Calu3 (cell line): ENCODE measurements at regions not wholly inside any gene's neighbourhood (a gene's known extent, or its start where the extent isn't known, plus 50 kb on each side); places are given as distances from the start of the nearest gene placed in this dataset.

Source experiments
- BruUV-seq: library from RNA; stranded (reverse); fragments of 400-500 nt; replicated peaks from 2 replicates; lab custom pipeline; 2021; lab: Mats Ljungman, UMichigan
- CTCF ChIA-PET: fragments of 300-600 bp; sonication (Branson Sonifier 250); formaldehyde crosslinking; loops from one replicate; lab custom pipeline; 2022; ENCODE audit warnings: antibody characterized with exemption; lab: Charles Lee
- DNase-seq: peaks from one replicate; pipeline ENCODE4 v3.0.0; 2022
- H3K27ac Mint-ChIP-seq: one replicate; pipeline ENCODE4 v1.8.0; 2022; ENCODE audit warnings: mixed read lengths; ENCODE audit not compliant: unreplicated experiment
- H3K27me3 Mint-ChIP-seq: one replicate; pipeline ENCODE4 v1.8.0; 2022; ENCODE audit warnings: mixed read lengths; ENCODE audit not compliant: unreplicated experiment
- H3K36me3 Mint-ChIP-seq: one replicate; pipeline ENCODE4 v1.8.0; 2022; ENCODE audit warnings: mild to moderate bottlenecking, moderate library complexity, mixed read lengths; ENCODE audit not compliant: insufficient read depth, unreplicated experiment
- H3K4me1 Mint-ChIP-seq: one replicate; pipeline ENCODE4 v1.8.0; 2022; ENCODE audit warnings: mild to moderate bottlenecking, low read depth, mixed read lengths; ENCODE audit not compliant: unreplicated experiment
- H3K4me3 Mint-ChIP-seq: one replicate; pipeline ENCODE4 v1.8.0; 2022; ENCODE audit warnings: mild to moderate bottlenecking, low read depth, moderate library complexity, mixed read lengths; ENCODE audit not compliant: unreplicated experiment
- H3K9me3 Mint-ChIP-seq: one replicate; pipeline ENCODE4 v1.8.0; 2022; ENCODE audit warnings: low read depth, mixed read lengths; ENCODE audit not compliant: unreplicated experiment
- intact Hi-C: fragments of 100-400 bp; cut with micrococcal nuclease; formaldehyde crosslinking; loops from one replicate; pipeline ENCODE4 v1.10.0; 2022; ENCODE audit not compliant: unreplicated experiment
- TF ChIP-seq, protein P1 (sequence below): fragments of 200-600 bp; IDR thresholded peaks from one replicate; pipeline ENCODE4 v1.8.0; 2022; ENCODE audit warnings: antibody characterized with exemption; ENCODE audit not compliant: unreplicated experiment

GRCh38 chr3:54032598-54032997 lies 89.8 kb upstream of the CACNA2D3 start:
- no peak overlapping the region for H3K4me3 Mint-ChIP-seq

DNA sequence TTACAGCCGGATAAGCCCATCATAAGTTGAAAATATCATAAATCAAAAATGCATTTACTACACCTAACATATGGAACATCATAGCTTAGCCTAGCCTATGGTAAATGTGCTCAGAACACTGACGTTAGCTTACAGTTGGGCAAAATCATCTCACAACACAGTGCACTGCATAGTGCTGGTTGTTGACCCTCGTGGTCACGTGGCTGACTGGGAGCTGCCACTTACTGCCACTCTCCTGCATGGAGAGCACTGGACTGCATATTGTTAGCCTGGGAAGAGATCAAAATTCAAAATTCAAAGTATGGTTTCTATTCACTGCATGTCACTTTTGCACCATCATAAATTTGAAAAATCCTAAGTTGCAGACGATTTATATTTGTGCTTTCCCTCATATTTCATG lies 94.0 kb upstream of the CACNA2D3 start:
- Mint-ChIP-seq H3K4me1 (no peaks in the 10 kb centered on the region), H3K36me3 (no peaks in the 10 kb centered on the region), H3K4me3 (no peak overlapping the region), H3K27ac (no peak overlapping the region), H3K27me3 (peaks cover 31% of the 10 kb centered on the region), H3K9me3 (no peaks in the 10 kb centered on the region)
- DNase-seq = no peak
- CTCF ChIA-PET = interaction anchor here (0.7 kb wide), 1 partner anchor 9 kb away, joined by 3 read pairs; no protein-coding TSS in a partner anchor
- intact Hi-C loops = no loop called here
- TF ChIP-seq, protein P1, sequence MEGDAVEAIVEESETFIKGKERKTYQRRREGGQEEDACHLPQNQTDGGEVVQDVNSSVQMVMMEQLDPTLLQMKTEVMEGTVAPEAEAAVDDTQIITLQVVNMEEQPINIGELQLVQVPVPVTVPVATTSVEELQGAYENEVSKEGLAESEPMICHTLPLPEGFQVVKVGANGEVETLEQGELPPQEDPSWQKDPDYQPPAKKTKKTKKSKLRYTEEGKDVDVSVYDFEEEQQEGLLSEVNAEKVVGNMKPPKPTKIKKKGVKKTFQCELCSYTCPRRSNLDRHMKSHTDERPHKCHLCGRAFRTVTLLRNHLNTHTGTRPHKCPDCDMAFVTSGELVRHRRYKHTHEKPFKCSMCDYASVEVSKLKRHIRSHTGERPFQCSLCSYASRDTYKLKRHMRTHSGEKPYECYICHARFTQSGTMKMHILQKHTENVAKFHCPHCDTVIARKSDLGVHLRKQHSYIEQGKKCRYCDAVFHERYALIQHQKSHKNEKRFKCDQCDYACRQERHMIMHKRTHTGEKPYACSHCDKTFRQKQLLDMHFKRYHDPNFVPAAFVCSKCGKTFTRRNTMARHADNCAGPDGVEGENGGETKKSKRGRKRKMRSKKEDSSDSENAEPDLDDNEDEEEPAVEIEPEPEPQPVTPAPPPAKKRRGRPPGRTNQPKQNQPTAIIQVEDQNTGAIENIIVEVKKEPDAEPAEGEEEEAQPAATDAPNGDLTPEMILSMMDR = no peak
- BruUV-seq = no TSS peak

More at GRCh38 chr3:54032598-54032997, 89.8 kb upstream of the CACNA2D3 start:
- H3K9me3 Mint-ChIP-seq = no peaks in the 10 kb centered on the region
- no peak for DNase-seq
- no TSS peak for BruUV-seq
- CTCF ChIA-PET = no interaction called here
- peaks cover 19% of the 10 kb centered on the region for H3K27me3 Mint-ChIP-seq
- no peak overlapping the region for H3K27ac Mint-ChIP-seq
- TF ChIP-seq, protein P1 = no peak
- no peaks in the 10 kb centered on the region for H3K36me3 Mint-ChIP-seq
- H3K4me1 Mint-ChIP-seq = no peaks in the 10 kb centered on the region
- intact Hi-C loops = no loop called here

- DNase-seq = no peak
- intact Hi-C loops = no loop called here
- H3K36me3 Mint-ChIP-seq = no peaks in the 10 kb centered on the region
- H3K4me1 Mint-ChIP-seq = no peaks in the 10 kb centered on the region
- CTCF ChIA-PET = no interaction called here
- TF ChIP-seq, protein P1 = no peak
- peaks cover 41% of the 10 kb centered on the region for H3K27me3 Mint-ChIP-seq
- no peak overlapping the region for H3K27ac Mint-ChIP-seq
- H3K4me3 Mint-ChIP-seq = no peak overlapping the region
- BruUV-seq = no TSS peak
- no peaks in the 10 kb centered on the region for H3K9me3 Mint-ChIP-seq
Measured at GRCh38 chr3:54026543-54026942, 95.8 kb upstream of the CACNA2D3 start.

GRCh38 chr3:54021071-54021470 lies 101.3 kb upstream of the CACNA2D3 start:
- H3K4me1 Mint-ChIP-seq = no peaks in the 10 kb centered on the region
- intact Hi-C loops = no loop called here
- CTCF ChIA-PET = no interaction called here
- H3K27ac Mint-ChIP-seq = no peak overlapping the region
- no peak for DNase-seq
- H3K4me3 Mint-ChIP-seq = no peak overlapping the region
- peaks cover 36% of the 10 kb centered on the region for H3K27me3 Mint-ChIP-seq
- H3K9me3 Mint-ChIP-seq = no peaks in the 10 kb centered on the region
- TF ChIP-seq, protein P1 = no peak
- H3K36me3 Mint-ChIP-seq = no peaks in the 10 kb centered on the region
- no TSS peak for BruUV-seq
